A549 (cell line): ENCODE measurements at regions not wholly inside any gene's neighbourhood (a gene's known extent, or its start where the extent isn't known, plus 50 kb on each side); places are given as distances from the start of the nearest gene placed in this dataset.

Experiments
- EP300 ChIP-seq, 2 experiments: fragments of >200 bp; sonication (Bioruptor Twin); formaldehyde crosslinking; IDR thresholded peaks; 2 replicates in 1 of 2; 3 replicates in 1 of 2; pipeline ENCODE4 v1.6.1; 2016 to 2017
- MAZ ChIP-seq: fragments of 150-350 bp; IDR thresholded peaks from 2 replicates; pipeline ENCODE4 v1.6.1; 2014; ENCODE audit warnings: antibody characterized with exemption, low read depth, low read length, borderline replicate concordance
- TF ChIP-seq, protein P1 (sequence below): fragments of 450-650 bp; IDR thresholded peaks from 2 replicates; pipeline ENCODE4 v1.6.1; 2014; ENCODE audit warnings: antibody characterized with exemption
- TF ChIP-seq, protein P2 (sequence below): fragments of >200 bp; sonication (Bioruptor Twin); formaldehyde crosslinking; IDR thresholded peaks from 3 replicates; pipeline ENCODE4 v1.5.1; 2016

DNA sequence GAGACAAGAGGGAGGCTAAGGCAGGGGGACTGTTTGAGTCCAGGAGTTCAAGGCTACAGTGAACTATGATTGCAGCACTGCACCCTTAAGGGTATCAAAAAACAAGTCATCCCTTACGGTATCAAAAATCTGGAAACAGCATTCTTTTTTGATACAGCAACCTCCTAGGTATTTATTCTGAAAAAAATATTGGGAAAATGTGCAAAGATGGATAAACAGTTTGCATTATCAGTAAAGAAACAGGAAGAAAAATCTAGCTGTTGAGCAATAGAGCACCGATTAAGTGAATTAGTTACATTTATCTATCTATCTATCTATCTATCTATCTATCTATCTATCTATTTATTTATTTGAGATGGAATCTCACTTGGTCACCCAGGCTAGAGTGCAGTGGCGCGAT is 56.7 kb upstream of the SCAF4 start:
- TF ChIP-seq, protein P1, sequence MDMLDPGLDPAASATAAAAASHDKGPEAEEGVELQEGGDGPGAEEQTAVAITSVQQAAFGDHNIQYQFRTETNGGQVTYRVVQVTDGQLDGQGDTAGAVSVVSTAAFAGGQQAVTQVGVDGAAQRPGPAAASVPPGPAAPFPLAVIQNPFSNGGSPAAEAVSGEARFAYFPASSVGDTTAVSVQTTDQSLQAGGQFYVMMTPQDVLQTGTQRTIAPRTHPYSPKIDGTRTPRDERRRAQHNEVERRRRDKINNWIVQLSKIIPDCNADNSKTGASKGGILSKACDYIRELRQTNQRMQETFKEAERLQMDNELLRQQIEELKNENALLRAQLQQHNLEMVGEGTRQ = no peak
- TF ChIP-seq MAZ (no peak), EP300 (IDR thresholded peaks at IDR 0.05) (no peak)
- TF ChIP-seq, protein P2, sequence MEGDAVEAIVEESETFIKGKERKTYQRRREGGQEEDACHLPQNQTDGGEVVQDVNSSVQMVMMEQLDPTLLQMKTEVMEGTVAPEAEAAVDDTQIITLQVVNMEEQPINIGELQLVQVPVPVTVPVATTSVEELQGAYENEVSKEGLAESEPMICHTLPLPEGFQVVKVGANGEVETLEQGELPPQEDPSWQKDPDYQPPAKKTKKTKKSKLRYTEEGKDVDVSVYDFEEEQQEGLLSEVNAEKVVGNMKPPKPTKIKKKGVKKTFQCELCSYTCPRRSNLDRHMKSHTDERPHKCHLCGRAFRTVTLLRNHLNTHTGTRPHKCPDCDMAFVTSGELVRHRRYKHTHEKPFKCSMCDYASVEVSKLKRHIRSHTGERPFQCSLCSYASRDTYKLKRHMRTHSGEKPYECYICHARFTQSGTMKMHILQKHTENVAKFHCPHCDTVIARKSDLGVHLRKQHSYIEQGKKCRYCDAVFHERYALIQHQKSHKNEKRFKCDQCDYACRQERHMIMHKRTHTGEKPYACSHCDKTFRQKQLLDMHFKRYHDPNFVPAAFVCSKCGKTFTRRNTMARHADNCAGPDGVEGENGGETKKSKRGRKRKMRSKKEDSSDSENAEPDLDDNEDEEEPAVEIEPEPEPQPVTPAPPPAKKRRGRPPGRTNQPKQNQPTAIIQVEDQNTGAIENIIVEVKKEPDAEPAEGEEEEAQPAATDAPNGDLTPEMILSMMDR = no peak
